ENCODE measurements at regions not wholly inside any gene's neighbourhood (a gene's known extent, or its start where the extent isn't known, plus 50 kb on each side); places are given as distances from the start of the nearest gene placed in this dataset.

GRCh38 chr20:48483334-48484066 is 344.3 kb downstream of the PREX1 start:
- TF ChIP-seq CTCF (conservative IDR thresholded peaks at IDR 0.05 in 1 of 2, IDR thresholded peaks at IDR 0.05 in 1 of 2; ENCODE audit: extremely low read depth in 1 of 2, insufficient read depth in 1 of 2, low read depth in 1 of 2, low read length in 2 of 2) (no peak), EZH2 (IDR thresholded peaks at IDR 0.05; ENCODE audit: borderline replicate concordance, low read length) (no peak)

Measured in mammary epithelial cell (primary cell).